NCI-H2029 (cell line): ENCODE measurements at regions not wholly inside any gene's neighbourhood (a gene's known extent, or its start where the extent isn't known, plus 50 kb on each side); places are given as distances from the start of the nearest gene placed in this dataset.
"Not testable (repeated sequence)": the region's sequence is repeated elsewhere in the genome, so short reads cannot be mapped to it uniquely, and the experiment has no call there.

Experiments
- DNase-seq: peaks from one replicate; lab custom pipeline; 2025; lab: John Stamatoyannopoulos, UW

- DNase-seq = not testable (repeated sequence)
Observed at GRCh38 chr2:128598260-128598659, 279.6 kb upstream of the HS6ST1 start.

- DNase-seq = no peak
Observed at GRCh38 chr2:128598862-128599441, 280.3 kb upstream of the HS6ST1 start.

- no peak for DNase-seq
Observed at GRCh38 chr2:128599700-128600099, 281.0 kb upstream of the HS6ST1 start.

GRCh38 chr2:128600581-128601297 lies 282.1 kb upstream of the HS6ST1 start:
- no peak for DNase-seq

GRCh38 chr2:128601298-128602037 lies 282.8 kb upstream of the HS6ST1 start:
- DNase-seq = no peak

- no peak for DNase-seq
Observed at GRCh38 chr2:128602038-128602698, 283.5 kb upstream of the HS6ST1 start.

- DNase-seq = no peak
Observed at GRCh38 chr2:128602699-128603101, 284.0 kb upstream of the HS6ST1 start.

- DNase-seq = no peak
Observed at GRCh38 chr2:128603411-128603924, 284.8 kb upstream of the HS6ST1 start.

- DNase-seq = no peak
Observed at GRCh38 chr2:128604045-128604444, 285.4 kb upstream of the HS6ST1 start.

- DNase-seq = not testable (repeated sequence)
Observed at GRCh38 chr2:128604581-128604980, 285.9 kb upstream of the HS6ST1 start.

- no peak for DNase-seq
Observed at GRCh38 chr2:128605421-128605820, 286.8 kb upstream of the HS6ST1 start.

GRCh38 chr2:128605931-128606330 lies 287.3 kb upstream of the HS6ST1 start:
- DNase-seq = no peak

- no peak for DNase-seq
Observed at GRCh38 chr2:128606837-128607236, 288.2 kb upstream of the HS6ST1 start.

GRCh38 chr2:128607440-128607839 lies 288.8 kb upstream of the HS6ST1 start:
- no peak for DNase-seq

- no peak for DNase-seq
Observed at GRCh38 chr2:128607911-128608506, 289.3 kb upstream of the HS6ST1 start.

- no peak for DNase-seq
Observed at GRCh38 chr2:128608921-128609880, 290.5 kb upstream of the HS6ST1 start.

GRCh38 chr2:128610496-128610895 lies 291.8 kb upstream of the HS6ST1 start:
- no peak for DNase-seq

GRCh38 chr2:128611421-128612320 lies 293.0 kb upstream of the HS6ST1 start:
- DNase-seq = no peak

- no peak for DNase-seq
Observed at GRCh38 chr2:128612628-128613027, 294.0 kb upstream of the HS6ST1 start.

- DNase-seq = no peak
Observed at GRCh38 chr2:128613351-128613750, 294.7 kb upstream of the HS6ST1 start.
